Posterior vena cava (tissue), 2 donors: ENCODE measurements at regions not wholly inside any gene's neighbourhood (a gene's known extent, or its start where the extent isn't known, plus 50 kb on each side); places are given as distances from the start of the nearest gene placed in this dataset.

ENCODE experiments used
- DNase-seq: peaks from one replicate; pipeline ENCODE4 v3.0.0-alpha.2; 2020; ENCODE audit warnings: low spot score
- intact Hi-C, 2 donors: fragments of 100-400 bp; cut with DNase I; formaldehyde crosslinking; loops; one replicate each; pipeline versions ENCODE4 v1.14.1 to v1.14.2; 2022 to 2023
- donor health status: DM: yes; HTN: yes; CAD: no.
- donor health status: DM: yes; HTN: yes; CAD: no.

- DNase-seq, result no peak
- intact Hi-C loops, result no loop called here
Observed at GRCh38 chr2:171608168-171608567, 79.1 kb upstream of the DYNC1I2 start.

- no peak for DNase-seq
- intact Hi-C loops, result no loop called here
Observed at GRCh38 chr2:171610824-171611223, 76.4 kb upstream of the DYNC1I2 start.

- no peak for DNase-seq
Observed at GRCh38 chr2:171615069-171615468, 72.2 kb upstream of the DYNC1I2 start.

DNA sequence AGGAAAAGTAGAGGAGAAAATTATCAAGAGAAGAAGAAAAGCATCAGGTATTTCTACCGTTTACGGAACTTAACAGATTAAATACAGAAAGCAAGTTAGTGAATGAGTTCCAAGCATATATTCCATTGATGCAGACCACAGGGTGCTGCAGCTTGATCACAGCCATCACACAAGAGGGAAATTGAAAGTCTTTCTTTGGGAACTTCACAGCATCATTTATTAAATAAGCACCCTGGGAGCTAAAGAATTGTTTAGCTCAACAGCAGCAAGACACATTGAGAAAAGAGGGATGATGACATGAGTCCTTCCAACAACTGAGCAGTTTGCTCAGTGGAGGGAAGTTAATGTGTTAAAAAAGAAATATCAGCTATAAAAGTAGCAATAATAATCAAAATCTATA is 69.3 kb upstream of the DYNC1I2 start:
- intact Hi-C loops, result no loop called here

More at GRCh38 chr2:171615069-171615468, 72.2 kb upstream of the DYNC1I2 start:
- intact Hi-C loops, result no loop called here

GRCh38 chr2:171625006-171625405 is 62.3 kb upstream of the DYNC1I2 start:
- no peak for DNase-seq
- intact Hi-C loops, result no loop called here

More for the DNA sequence above, 69.3 kb upstream of the DYNC1I2 start:
- DNase-seq, result no peak

- intact Hi-C loops, result no loop called here
- no peak for DNase-seq
Observed at GRCh38 chr2:171626949-171627348, 60.3 kb upstream of the DYNC1I2 start.

- DNase-seq, result no peak
- intact Hi-C loops, result no loop called here
Observed at GRCh38 chr2:171627412-171627811, 59.9 kb upstream of the DYNC1I2 start.

GRCh38 chr2:171629113-171629512 is 58.2 kb upstream of the DYNC1I2 start:
- intact Hi-C loops, result no loop called here
- DNase-seq, result no peak

DNA sequence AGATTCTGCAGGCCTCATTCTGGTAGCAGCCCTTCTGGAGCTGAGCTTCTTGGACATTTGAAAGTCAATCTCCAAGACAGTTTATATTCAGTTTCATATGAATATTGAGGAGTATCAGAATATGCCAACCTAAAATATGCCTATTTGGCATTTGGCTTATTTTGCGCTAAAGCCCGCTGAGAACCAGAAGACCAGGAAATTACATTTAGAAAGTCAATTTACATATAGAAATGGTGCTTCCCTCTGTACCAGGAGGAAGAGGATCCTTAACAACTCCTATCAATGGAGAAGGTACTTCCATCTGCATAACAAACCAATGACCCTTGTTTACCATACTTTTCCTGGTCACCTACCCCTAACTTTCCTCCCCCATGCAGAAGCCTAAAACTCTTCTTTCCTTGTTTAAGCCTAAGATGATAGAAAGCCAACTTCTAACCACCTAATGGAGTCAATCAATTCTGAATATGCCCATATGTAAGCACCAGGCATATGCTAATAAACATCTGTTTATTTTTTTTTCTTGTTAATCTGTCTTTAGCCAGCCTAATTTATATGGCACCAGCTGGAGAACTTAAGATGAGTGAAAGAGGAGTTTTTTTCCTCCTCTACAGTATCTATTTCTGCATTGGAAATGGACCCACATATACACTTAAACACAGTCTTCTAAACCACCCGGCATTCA is 57.0 kb upstream of the DYNC1I2 start:
- intact Hi-C loops, result loop anchor here in 1 of 2 donors (5.0 kb wide), 1 partner anchor 843 kb away; no protein-coding TSS in a partner anchor
- no peak for DNase-seq

DNA sequence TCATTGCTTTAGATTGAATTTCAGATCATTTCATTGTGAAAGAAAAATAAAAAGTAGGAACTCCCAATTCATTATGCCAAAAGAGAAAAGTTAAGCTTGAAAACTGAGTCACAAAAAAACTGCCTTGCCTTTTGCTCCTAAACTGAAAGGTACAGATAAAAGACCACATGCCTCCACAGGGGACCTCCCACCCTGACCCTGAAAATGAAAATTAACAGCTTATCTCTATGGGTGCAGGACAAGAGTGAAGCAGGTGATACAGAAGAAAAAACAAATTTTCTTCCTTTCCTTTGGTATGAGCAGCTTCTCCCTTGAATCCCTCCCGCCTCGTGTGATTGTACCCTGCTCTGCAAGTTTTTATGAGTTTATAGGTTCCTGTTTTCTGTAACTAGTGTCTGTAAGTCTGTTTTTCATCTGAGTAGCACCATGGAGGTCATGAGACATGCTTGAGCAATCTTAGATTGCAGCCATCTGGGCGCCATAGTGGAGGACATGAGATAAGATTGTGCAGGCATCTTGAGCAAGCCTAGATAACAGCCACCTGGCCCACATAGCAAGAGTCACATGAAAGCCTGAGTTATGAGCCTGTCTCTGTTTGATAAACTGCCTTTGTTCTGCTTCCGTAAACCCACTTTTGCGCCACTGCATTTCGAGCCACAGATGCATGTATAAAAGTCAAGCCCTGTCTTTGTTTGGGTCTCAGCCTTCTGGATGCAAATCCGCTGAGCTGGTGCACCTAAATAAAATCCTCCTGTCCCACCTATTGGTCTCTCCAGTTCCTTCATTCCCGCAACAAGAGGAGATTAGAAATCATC is 56.2 kb upstream of the DYNC1I2 start:
- no peak for DNase-seq
- intact Hi-C loops, result loop anchor here in 1 of 2 donors (5.0 kb wide), 1 partner anchor 844 kb away; no protein-coding TSS in a partner anchor
